GM19467 (cell line): ENCODE measurements at regions not wholly inside any gene's neighbourhood (a gene's known extent, or its start where the extent isn't known, plus 50 kb on each side); places are given as distances from the start of the nearest gene placed in this dataset.

Experiments used
- ATAC-seq: cut with Tn5 transposase; IDR thresholded peaks from one replicate; pipeline ENCODE4 v1.9.1; 2021; ENCODE audit warnings: mild to moderate bottlenecking, moderate library complexity; ENCODE audit not compliant: unreplicated experiment

- ATAC-seq = no peak
These were observed 445.3 kb upstream of the MGMT start for GRCh38 chr10:129021594-129022304.

DNA sequence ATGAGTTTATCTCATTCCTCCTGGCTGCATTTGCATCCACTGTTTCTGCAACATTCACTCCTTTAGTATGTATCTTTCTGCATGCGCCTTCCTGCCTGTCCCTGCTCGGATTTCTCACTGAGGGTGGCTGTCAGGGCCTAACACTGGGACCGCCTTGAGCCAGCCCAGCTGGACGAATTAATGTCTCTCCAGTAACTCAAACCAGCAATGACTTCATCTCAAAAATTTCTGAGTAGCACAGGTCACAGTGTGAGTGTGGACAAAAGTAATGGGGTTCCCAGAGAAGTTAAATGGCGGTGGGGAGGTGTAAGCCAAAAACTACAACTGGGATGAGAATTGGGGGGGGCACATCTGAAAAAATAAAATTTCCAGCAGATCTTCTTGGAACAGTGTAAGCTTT, 444.0 kb upstream of the MGMT start:
- no peak for ATAC-seq

GRCh38 chr10:129024046-129024445, 443.0 kb upstream of the MGMT start:
- no peak for ATAC-seq

DNA sequence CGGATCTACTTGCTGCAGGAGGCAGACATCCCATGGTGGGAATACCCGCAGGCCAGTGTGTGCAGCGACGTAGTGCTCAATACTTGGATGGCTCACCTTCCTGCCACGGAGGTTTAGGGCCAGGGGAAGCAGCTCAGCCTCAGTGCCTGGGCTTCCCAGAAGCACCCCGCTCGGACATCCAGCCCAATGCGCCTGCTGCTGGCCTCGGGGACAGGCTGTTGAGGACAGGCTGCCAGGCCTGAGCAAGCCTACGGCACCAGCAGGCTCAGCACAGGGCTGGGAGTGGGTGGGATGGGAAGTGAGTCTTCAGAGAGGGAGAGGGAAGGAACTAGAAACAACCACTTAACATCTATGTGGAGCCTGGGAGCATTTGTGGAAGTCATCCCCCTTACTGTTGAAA, 441.3 kb upstream of the MGMT start:
- no peak for ATAC-seq

- no peak for ATAC-seq
These were observed 439.1 kb upstream of the MGMT start for GRCh38 chr10:129027906-129028305.

DNA sequence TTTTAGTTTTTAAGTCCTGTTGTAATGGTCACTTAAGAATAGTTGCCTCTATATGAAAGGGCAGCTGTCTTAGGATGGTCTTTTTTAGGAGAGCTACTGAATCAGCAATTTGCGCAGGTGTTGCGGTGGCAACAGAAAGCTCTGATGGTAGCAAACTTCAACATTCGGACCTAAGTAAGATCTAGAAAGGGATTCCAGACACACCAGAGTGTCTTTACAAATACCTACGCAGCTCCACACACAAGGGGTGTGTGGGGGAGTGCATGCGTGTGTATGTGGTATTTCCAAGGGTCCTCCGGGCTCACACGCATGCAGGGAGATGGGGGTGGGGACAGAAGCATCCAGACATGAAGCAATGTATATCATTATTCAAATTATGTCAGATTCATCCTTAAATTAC, 438.6 kb upstream of the MGMT start:
- no peak for ATAC-seq

DNA sequence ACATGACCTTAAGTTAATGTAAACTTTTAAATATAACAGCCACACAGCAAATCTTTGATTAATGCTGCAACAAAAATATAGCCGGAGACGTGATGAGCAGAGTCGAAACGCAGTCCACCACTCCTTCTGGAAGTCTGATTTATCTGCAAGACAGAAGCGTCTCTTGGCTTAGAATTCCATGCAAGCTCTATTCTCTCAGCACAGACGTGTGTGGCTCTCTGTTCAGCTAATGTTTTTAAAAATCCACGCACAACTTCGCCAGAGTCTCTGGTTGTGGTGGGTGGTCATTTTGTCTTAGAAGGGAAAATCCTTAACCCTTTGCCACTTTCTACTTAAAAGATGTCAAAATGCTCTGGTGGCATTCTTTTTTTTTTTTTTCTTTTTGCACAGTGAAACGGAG, 438.0 kb upstream of the MGMT start:
- ATAC-seq = no peak

- ATAC-seq = no peak
These were observed 437.0 kb upstream of the MGMT start for GRCh38 chr10:129029851-129030602.

DNA sequence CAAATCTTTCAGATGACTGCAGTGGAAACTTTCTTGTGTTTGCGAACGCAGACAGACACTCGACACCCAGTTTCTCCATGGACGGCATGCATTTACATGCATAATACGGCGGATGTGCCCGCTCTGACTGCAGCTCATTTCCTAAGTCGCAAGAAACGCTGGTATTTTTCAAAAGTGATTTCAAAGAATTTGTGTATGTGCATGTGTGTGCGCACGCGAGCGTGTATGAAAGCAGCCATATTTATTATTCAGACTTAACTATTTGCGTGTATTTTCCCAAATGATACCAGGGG, 436.5 kb upstream of the MGMT start:
- ATAC-seq = no peak

- no peak for ATAC-seq
These were observed 435.8 kb upstream of the MGMT start for GRCh38 chr10:129030996-129031843.

DNA sequence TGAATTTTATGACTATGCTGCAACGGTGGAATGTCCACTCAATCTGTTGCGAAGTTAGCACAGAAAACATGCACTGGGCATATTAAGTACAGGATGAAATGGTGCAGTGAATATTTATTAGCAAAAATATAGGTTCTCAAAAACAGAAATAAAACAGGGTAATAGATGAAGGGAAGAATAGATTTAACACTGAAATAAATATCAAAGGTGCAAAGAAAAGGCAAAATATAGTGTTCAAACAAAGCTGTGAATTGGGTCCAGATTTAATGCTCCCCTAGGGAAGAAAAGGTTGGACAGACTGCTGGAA, 435.2 kb upstream of the MGMT start:
- no peak for ATAC-seq

DNA sequence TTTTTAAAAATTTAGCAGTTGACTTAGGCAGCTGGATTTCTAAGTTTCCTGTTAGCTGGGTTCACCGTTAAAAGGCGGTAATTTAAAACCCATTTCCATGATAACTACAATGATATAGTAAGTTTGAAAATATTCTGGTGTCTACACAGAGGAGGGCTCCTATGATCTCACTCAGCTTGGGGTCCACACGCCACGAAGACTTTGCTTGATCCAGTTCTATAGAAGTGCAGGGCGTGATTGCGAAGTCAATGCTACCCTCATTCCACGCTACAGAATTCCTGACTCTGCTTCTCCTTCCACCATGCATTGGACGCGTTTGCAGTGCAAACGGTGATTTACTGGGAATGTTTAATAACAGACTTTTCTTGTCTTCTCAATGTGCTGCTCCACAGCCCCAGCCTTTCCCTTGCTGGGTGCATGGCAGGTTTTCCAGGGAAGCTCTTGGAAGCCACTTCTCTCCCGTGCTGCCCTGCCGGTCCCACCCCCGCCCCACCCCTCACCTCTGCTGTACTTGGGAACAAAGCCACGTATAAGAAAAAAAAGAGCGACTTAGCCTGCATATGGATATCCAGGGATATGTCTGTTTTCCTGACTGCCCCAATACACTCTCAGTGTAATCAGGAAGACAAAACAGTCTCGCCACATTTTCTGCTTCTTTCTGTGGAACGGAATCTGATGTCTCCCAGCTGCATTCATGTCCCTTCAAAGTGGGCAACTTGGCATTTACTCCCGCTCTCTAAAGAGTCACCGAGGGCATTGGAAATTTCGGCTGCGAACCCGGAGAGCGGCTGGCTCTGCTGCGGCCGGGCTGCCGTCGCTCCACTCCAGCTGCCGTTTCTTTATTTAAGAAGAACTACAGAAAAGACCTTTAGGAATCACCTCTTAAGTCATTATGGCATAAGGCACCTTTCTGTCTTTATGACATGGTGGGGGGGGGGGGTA, 434.4 kb upstream of the MGMT start:
- no peak for ATAC-seq

GRCh38 chr10:129033340-129033739, 433.7 kb upstream of the MGMT start:
- ATAC-seq = no peak

DNA sequence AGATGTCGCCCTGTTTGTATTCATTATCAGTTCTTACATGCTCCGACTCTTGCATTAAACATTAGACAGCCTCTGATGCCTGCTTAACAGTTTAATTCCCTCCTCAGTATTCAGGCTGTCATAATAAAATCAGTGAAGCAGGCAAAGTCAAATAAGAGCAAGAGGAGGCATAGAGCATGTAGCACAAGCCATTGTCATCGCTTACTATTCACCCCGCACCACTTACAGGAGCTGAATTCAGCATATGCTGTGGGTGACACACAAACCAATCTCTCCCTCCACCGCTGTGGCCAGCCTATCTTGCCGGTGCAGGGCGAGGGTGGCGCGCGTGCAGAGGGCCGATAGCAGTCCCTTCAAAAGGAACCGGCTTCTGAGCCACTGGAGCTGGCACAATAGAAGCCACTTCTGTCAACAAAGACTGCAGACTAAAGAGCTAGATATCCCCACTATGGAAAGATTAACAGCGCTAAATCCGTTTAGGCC, 433.2 kb upstream of the MGMT start:
- ATAC-seq = no peak

GRCh38 chr10:129035052-129035827, 431.8 kb upstream of the MGMT start:
- ATAC-seq = no peak

GRCh38 chr10:129038522-129038921, 428.5 kb upstream of the MGMT start:
- no peak for ATAC-seq

- ATAC-seq = no peak
These were observed 427.4 kb upstream of the MGMT start for GRCh38 chr10:129039406-129040370.

DNA sequence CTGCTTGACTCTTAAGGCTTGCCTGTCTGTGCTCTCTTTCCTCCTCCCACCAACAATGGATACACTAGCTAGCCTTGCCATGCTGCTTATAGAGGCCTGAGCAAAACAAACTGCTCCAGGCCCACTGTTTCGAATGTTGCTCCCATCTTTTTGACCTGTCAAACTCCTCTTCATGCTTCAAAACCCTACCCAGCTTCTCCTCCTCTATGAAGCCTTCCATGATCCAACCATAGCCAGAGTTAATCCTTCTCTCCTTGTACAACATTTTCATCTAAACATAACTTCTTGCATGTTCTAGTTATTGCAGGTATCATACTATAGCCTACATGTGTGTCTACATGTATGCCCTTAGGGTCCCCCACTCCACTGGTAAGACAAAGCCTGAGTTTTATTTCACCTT, 426.7 kb upstream of the MGMT start:
- no peak for ATAC-seq

- ATAC-seq = no peak
These were observed 425.1 kb upstream of the MGMT start for GRCh38 chr10:129041916-129042315.
